GM23338 (cell line): ENCODE measurements at regions not wholly inside any gene's neighbourhood (a gene's known extent, or its start where the extent isn't known, plus 50 kb on each side); places are given as distances from the start of the nearest gene placed in this dataset.

Source experiments
- CTCF ChIP-seq, 2 experiments: fragments of 200-600 bp in 1 of 2; sonication (generic) in 1 of 2; conservative IDR thresholded peaks; 2 replicates each; pipeline versions ENCODE4 v1.5.1 to v1.6.1; 2016 to 2017; ENCODE audit warnings: antibody characterized with exemption in 2 of 2, low read depth in 2 of 2, mild to moderate bottlenecking in 2 of 2, moderate library complexity in 1 of 2
- POLR2AphosphoS5 ChIP-seq: IDR thresholded peaks from 2 replicates; pipeline ENCODE4 v1.6.1; 2016; ENCODE audit warnings: antibody characterized with exemption, low read depth
- ZNF331 ChIP-seq: fragments of 250-450 bp; sonication (Bioruptor Pico); IDR thresholded peaks from 2 replicates; pipeline ENCODE4 v1.5.0; 2020; ENCODE audit warnings: low read depth, mild to moderate bottlenecking, moderate library complexity

GRCh38 chr1:14136152-14136763, 436.3 kb downstream of the PRDM2 start:
- TF ChIP-seq CTCF (conservative IDR thresholded peaks at IDR 0.05; ENCODE audit: low read depth in 2 of 2) (no peak), POLR2AphosphoS5 (no peak), ZNF331 (CRISPR knock-in tag) (no peak)
